Nephron progenitor cell (in vitro differentiated cells): ENCODE measurements at regions not wholly inside any gene's neighbourhood (a gene's known extent, or its start where the extent isn't known, plus 50 kb on each side); places are given as distances from the start of the nearest gene placed in this dataset.
"Not testable (repeated sequence)": the region's sequence is repeated elsewhere in the genome, so short reads cannot be mapped to it uniquely, and the experiment has no call there.

ENCODE experiments used
- DNase-seq: peaks from one replicate; pipeline ENCODE4 v3.0.0; 2021
- H3K27ac Mint-ChIP-seq: 2 replicates; pipeline ENCODE4 v1.8.0; 2021; ENCODE audit warnings: mild to moderate bottlenecking, moderate library complexity, mixed read lengths
- H3K27me3 Mint-ChIP-seq: 2 replicates; pipeline ENCODE4 v1.8.0; 2021; ENCODE audit warnings: mild to moderate bottlenecking, low read depth, mixed read lengths; ENCODE audit not compliant: poor library complexity
- H3K36me3 Mint-ChIP-seq: 2 replicates; pipeline ENCODE4 v1.8.0; 2021; ENCODE audit warnings: low read depth, mixed read lengths
- H3K4me1 Mint-ChIP-seq: 2 replicates; pipeline ENCODE4 v1.8.0; 2021; ENCODE audit warnings: mixed read lengths
- H3K4me3 Mint-ChIP-seq: 2 replicates; pipeline ENCODE4 v1.8.0; 2021; ENCODE audit warnings: mild to moderate bottlenecking, moderate library complexity, mixed read lengths
- H3K9me3 Mint-ChIP-seq: 2 replicates; pipeline ENCODE4 v1.8.0; 2021; ENCODE audit warnings: mild to moderate bottlenecking, moderate library complexity, mixed read lengths
- CTCF ChIP-seq: fragments of 200-600 bp; sonication (generic); IDR thresholded peaks from 2 replicates; pipeline ENCODE4 v1.5.0; 2021; ENCODE audit warnings: antibody characterized with exemption

- no peak for DNase-seq
- Mint-ChIP-seq H3K27ac (no peak overlapping the region), H3K27me3 (peaks cover 5% of the 10 kb centered on the region), H3K4me3 (no peak overlapping the region), H3K36me3 (no peaks in the 10 kb centered on the region), H3K4me1 (peaks cover 4% of the 10 kb centered on the region), H3K9me3 (peaks cover 7% of the 10 kb centered on the region)
- no peak for TF ChIP-seq CTCF
These were observed 78.7 kb upstream of the LARP1 start for GRCh38 chr5:154676508-154676907.

GRCh38 chr5:154674029-154674428 lies 81.1 kb upstream of the LARP1 start:
- peaks cover 4% of the 10 kb centered on the region for H3K4me1 Mint-ChIP-seq
- DNase-seq, result no peak
- peaks cover 5% of the 10 kb centered on the region for H3K27me3 Mint-ChIP-seq
- H3K36me3 Mint-ChIP-seq, result no peaks in the 10 kb centered on the region
- TF ChIP-seq CTCF, result no peak
- peaks cover 7% of the 10 kb centered on the region for H3K9me3 Mint-ChIP-seq
- no peak overlapping the region for H3K27ac Mint-ChIP-seq
- no peak overlapping the region for H3K4me3 Mint-ChIP-seq

- no peak for DNase-seq
- Mint-ChIP-seq H3K27me3 (peaks cover 5% of the 10 kb centered on the region), H3K9me3 (peaks cover 12% of the 10 kb centered on the region), H3K27ac (no peak overlapping the region), H3K36me3 (no peaks in the 10 kb centered on the region), H3K4me3 (no peak overlapping the region), H3K4me1 (peaks cover 4% of the 10 kb centered on the region)
- TF ChIP-seq CTCF, result no peak
These were observed 81.7 kb upstream of the LARP1 start for GRCh38 chr5:154673506-154673905.

GRCh38 chr5:154669913-154670312 lies 85.3 kb upstream of the LARP1 start:
- peaks cover 34% of the 10 kb centered on the region for H3K9me3 Mint-ChIP-seq
- not testable (repeated sequence) for H3K4me3 Mint-ChIP-seq, H3K27ac Mint-ChIP-seq, H3K4me1 Mint-ChIP-seq, H3K27me3 Mint-ChIP-seq, H3K36me3 Mint-ChIP-seq, DNase-seq

- Mint-ChIP-seq H3K27ac (no peak overlapping the region), H3K4me1 (no peaks in the 10 kb centered on the region), H3K27me3 (no peaks in the 10 kb centered on the region), H3K36me3 (peaks cover 6% of the 10 kb centered on the region), H3K9me3 (peaks cover 39% of the 10 kb centered on the region), H3K4me3 (no peak overlapping the region)
- no peak for TF ChIP-seq CTCF
- DNase-seq, result no peak
These were observed 85.8 kb upstream of the LARP1 start for GRCh38 chr5:154669402-154669801.

- H3K4me1 Mint-ChIP-seq, result no peaks in the 10 kb centered on the region
- H3K27me3 Mint-ChIP-seq, result no peaks in the 10 kb centered on the region
- no peak overlapping the region for H3K4me3 Mint-ChIP-seq
- no peak for DNase-seq
- no peak overlapping the region for H3K27ac Mint-ChIP-seq
- no peak for TF ChIP-seq CTCF
- peaks cover 10% of the 10 kb centered on the region for H3K36me3 Mint-ChIP-seq
- H3K9me3 Mint-ChIP-seq, result peaks cover 49% of the 10 kb centered on the region
These were observed 90.3 kb upstream of the LARP1 start for GRCh38 chr5:154664869-154665268.
